H9 (cell line): ENCODE measurements at regions not wholly inside any gene's neighbourhood (a gene's known extent, or its start where the extent isn't known, plus 50 kb on each side); places are given as distances from the start of the nearest gene placed in this dataset.

Source experiments
- DNase-seq: peaks from one replicate; pipeline ENCODE4 v3.0.0-alpha.2; 2017
- H2AFZ ChIP-seq: one replicate; pipeline ENCODE4 v1.6.1; 2013; ENCODE audit warnings: mild to moderate bottlenecking, low read length, control low read depth, moderate library complexity
- H2AK5ac ChIP-seq: 2 replicates; pipeline ENCODE4 v1.6.1; 2013; ENCODE audit warnings: low read length, control low read depth, mixed read lengths; ENCODE audit not compliant: insufficient read length
- H2BK120ac ChIP-seq: one replicate; pipeline ENCODE4 v1.6.1; 2013; ENCODE audit warnings: low read depth, mild to moderate bottlenecking, low read length, control low read depth, inconsistent platforms; ENCODE audit not compliant: poor library complexity, severe bottlenecking
- H2BK12ac ChIP-seq: 2 replicates; pipeline ENCODE4 v1.6.1; 2013; ENCODE audit warnings: low read length, control low read depth, mixed read lengths, low read depth; ENCODE audit not compliant: insufficient read length
- H2BK15ac ChIP-seq: 2 replicates; pipeline ENCODE4 v1.6.1; 2013; ENCODE audit warnings: low read depth, low read length, control low read depth
- H2BK20ac ChIP-seq: one replicate; pipeline ENCODE4 v1.6.1; 2013; ENCODE audit warnings: low read depth, mild to moderate bottlenecking, low read length, control low read depth, inconsistent platforms; ENCODE audit not compliant: poor library complexity, severe bottlenecking
- H2BK5ac ChIP-seq: 2 replicates; pipeline ENCODE4 v1.6.1; 2013; ENCODE audit warnings: low read length, control low read depth, mixed read lengths; ENCODE audit not compliant: insufficient read length
- H3K14ac ChIP-seq: 2 replicates; pipeline ENCODE4 v1.6.1; 2013; ENCODE audit warnings: low read length, control low read depth; ENCODE audit not compliant: insufficient read depth
- H3K18ac ChIP-seq: 2 replicates; pipeline ENCODE4 v1.6.1; 2013; ENCODE audit warnings: low read depth, mild to moderate bottlenecking, mixed read lengths, low read length, control low read depth; ENCODE audit not compliant: insufficient read length
- H3K23ac ChIP-seq: 2 replicates; pipeline ENCODE4 v1.6.1; 2013; ENCODE audit warnings: low read length, control low read depth, mixed read lengths, low read depth; ENCODE audit not compliant: insufficient read length
- H3K23me2 ChIP-seq: 2 replicates; pipeline ENCODE4 v1.6.1; 2013; ENCODE audit warnings: low read depth, mild to moderate bottlenecking, mixed read lengths, low read length, control low read depth; ENCODE audit not compliant: insufficient read length, poor library complexity, severe bottlenecking
- H3K27ac ChIP-seq: 2 replicates; pipeline ENCODE4 v1.5.1; 2013; ENCODE audit warnings: low read length, control low read depth, mixed read lengths, low read depth; ENCODE audit not compliant: insufficient read length
- H3K27me3 ChIP-seq: 2 replicates; pipeline ENCODE4 v1.6.1; 2013; ENCODE audit warnings: low read length, control low read depth, inconsistent platforms; ENCODE audit not compliant: insufficient read depth
- H3K4ac ChIP-seq: 2 replicates; pipeline ENCODE4 v1.6.1; 2013; ENCODE audit warnings: low read depth, mild to moderate bottlenecking, control low read depth, inconsistent platforms, low read length, moderate library complexity
- H3K4me1 ChIP-seq: 2 replicates; pipeline ENCODE4 v1.6.1; 2013; ENCODE audit warnings: low read length, control low read depth, inconsistent platforms; ENCODE audit not compliant: insufficient read depth
- H3K4me2 ChIP-seq: 2 replicates; pipeline ENCODE4 v1.6.1; 2013; ENCODE audit warnings: low read length, control low read depth, mixed read lengths; ENCODE audit not compliant: insufficient read length, insufficient read depth
- H3K56ac ChIP-seq: 2 replicates; pipeline ENCODE4 v1.6.1; 2013; ENCODE audit warnings: low read depth, mild to moderate bottlenecking, mixed read lengths, low read length, control low read depth; ENCODE audit not compliant: insufficient read length
- H3K79me1 ChIP-seq: 2 replicates; pipeline ENCODE4 v1.6.1; 2013; ENCODE audit warnings: low read depth, mild to moderate bottlenecking, moderate library complexity, low read length, control low read depth, inconsistent platforms; ENCODE audit not compliant: insufficient read depth, poor library complexity, severe bottlenecking
- H3K79me2 ChIP-seq: 2 replicates; pipeline ENCODE4 v1.6.1; 2013; ENCODE audit warnings: low read length, control low read depth, inconsistent platforms; ENCODE audit not compliant: insufficient read depth
- H3K9ac ChIP-seq: 2 replicates; pipeline ENCODE4 v1.6.1; 2013; ENCODE audit warnings: low read length, control low read depth, mixed read lengths; ENCODE audit not compliant: insufficient read length; ENCODE audit errors: extremely low read depth
- H3K9me3 ChIP-seq: one replicate; pipeline ENCODE4 v1.6.1; 2013; ENCODE audit warnings: low read depth, low read length, inconsistent platforms; ENCODE audit not compliant: control insufficient read depth
- H3T11ph ChIP-seq: one replicate; pipeline ENCODE4 v1.6.1; 2013; ENCODE audit warnings: mild to moderate bottlenecking, low read length, control low read depth, inconsistent platforms
- H4K20me1 ChIP-seq: one replicate; pipeline ENCODE4 v1.6.1; 2013; ENCODE audit not compliant: control insufficient read depth, insufficient read length, insufficient read depth
- H4K5ac ChIP-seq: 2 replicates; pipeline ENCODE4 v1.6.1; 2013; ENCODE audit warnings: low read depth, mild to moderate bottlenecking, mixed read lengths, low read length, control low read depth; ENCODE audit not compliant: insufficient read length
- H4K8ac ChIP-seq: replicated peaks from 2 replicates; pipeline ENCODE4 v1.6.1; 2013; ENCODE audit warnings: low read length, control low read depth, mixed read lengths, low read depth; ENCODE audit not compliant: insufficient read length
- H4K91ac ChIP-seq: 2 replicates; pipeline ENCODE4 v1.6.1; 2013; ENCODE audit warnings: low read depth, mild to moderate bottlenecking, moderate library complexity, mixed read lengths, low read length, control low read depth; ENCODE audit not compliant: insufficient read length
- H3K27ac Mint-ChIP-seq, 3 experiments: 2 replicates in 2 of 3; 3 replicates in 1 of 3; pipeline ENCODE4 v1.8.0; 2020 to 2021; ENCODE audit warnings: mixed read lengths in 3 of 3, mild to moderate bottlenecking in 1 of 3, moderate library complexity in 1 of 3
- H3K27me3 Mint-ChIP-seq: 2 replicates; pipeline ENCODE4 v1.8.0; 2021; ENCODE audit warnings: low read depth, mild to moderate bottlenecking, moderate library complexity, mixed read lengths
- H3K36me3 Mint-ChIP-seq, 3 experiments: 2 replicates in 2 of 3; 3 replicates in 1 of 3; pipeline ENCODE4 v1.8.0; 2020 to 2021; ENCODE audit warnings: low read depth in 3 of 3, mixed read lengths in 3 of 3; ENCODE audit not compliant: insufficient read depth in 1 of 3
- H3K4me1 Mint-ChIP-seq, 2 experiments: 2 replicates each; pipeline ENCODE4 v1.8.0; 2020; ENCODE audit warnings: mixed read lengths in 2 of 2
- H3K4me3 Mint-ChIP-seq, 2 experiments: 2 replicates in 1 of 2; 3 replicates in 1 of 2; pipeline ENCODE4 v1.8.0; 2020 to 2021; ENCODE audit warnings: mild to moderate bottlenecking in 2 of 2, mixed read lengths in 2 of 2, moderate library complexity in 1 of 2
- H3K9me3 Mint-ChIP-seq, 2 experiments: 2 replicates in 1 of 2; 3 replicates in 1 of 2; pipeline ENCODE4 v1.8.0; 2020; ENCODE audit warnings: mild to moderate bottlenecking in 2 of 2, mixed read lengths in 2 of 2, moderate library complexity in 1 of 2
- WGBS: extraction: QIAGEN DNeasy Blood & Tissue Kit; methylation state at CpG from one replicate; pipeline ENCODE4 v1.1.7; 2013; ENCODE audit warnings: missing lambda C conversion rate, low lambda C conversion rate, mixed read lengths; ENCODE audit not compliant: insufficient read length; ENCODE audit errors: extremely low coverage; 5-methylcytosine and 5-hydroxymethylcytosine counted together
- TF ChIP-seq, protein P1 (sequence below): fragments of 200-600 bp; sonication (generic); conservative IDR thresholded peaks from 3 replicates; pipeline ENCODE4 v1.8.0; 2021; ENCODE audit warnings: antibody characterized with exemption, mild to moderate bottlenecking

DNA sequence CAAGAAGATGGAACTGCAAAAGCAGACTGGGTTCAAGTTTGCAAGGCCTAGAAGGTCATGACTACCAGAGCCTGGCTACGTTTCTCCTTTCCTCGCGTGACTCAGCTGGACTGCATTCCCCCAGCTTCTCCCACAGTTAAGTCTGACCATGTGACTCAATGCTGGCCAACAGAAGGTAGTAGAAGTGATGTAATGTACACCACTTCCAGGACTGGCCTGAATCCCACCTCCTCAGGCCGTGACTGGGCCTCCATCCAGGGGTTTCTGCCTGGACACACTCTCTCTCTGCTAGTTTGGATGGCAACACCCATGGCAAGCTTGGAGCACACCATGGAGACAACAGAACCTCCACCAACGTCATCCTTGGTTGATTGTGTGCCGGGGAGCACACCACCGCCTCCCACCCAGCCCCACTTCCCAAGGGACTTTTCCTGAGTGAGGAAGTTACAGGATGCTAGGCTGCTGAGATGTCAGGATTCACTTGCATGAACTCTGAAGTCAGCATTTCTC is 112.0 kb upstream of the CDYL start:
- peaks cover 22 to 30% of the 10 kb centered on the region in 2 experiments for H3K4me1 Mint-ChIP-seq

More for the DNA sequence above, 112.0 kb upstream of the CDYL start:
- H3K23me2 ChIP-seq = no peaks in the 10 kb centered on the region
- no peaks in the 10 kb centered on the region for H3K79me2 ChIP-seq
- no peak for DNase-seq
- no peak overlapping the region for H3K9ac ChIP-seq
- no peak overlapping the region for H3K18ac ChIP-seq
- H2AK5ac ChIP-seq = no peak overlapping the region
- no peak overlapping the region for H3T11ph ChIP-seq
- H3K4me1 ChIP-seq = no peaks in the 10 kb centered on the region; the same call in 1 of the 2 replicates
- H3K14ac ChIP-seq = no peak overlapping the region
- H4K5ac ChIP-seq = no peak overlapping the region
- no peaks in the 10 kb centered on the region for H3K79me1 ChIP-seq
- no peaks in the 10 kb centered on the region for H4K20me1 ChIP-seq
- H3K27ac ChIP-seq = no peak overlapping the region
- no peak overlapping the region for H4K8ac ChIP-seq
- no peaks in the 10 kb centered on the region; a peak in 2 of 5 replicates for H3K9me3 Mint-ChIP-seq
- no CpG with 5 or more reads among the region's 7 CpGs for WGBS
- no peak overlapping the region for H2BK12ac ChIP-seq
- H2BK15ac ChIP-seq = no peak overlapping the region
- no peak overlapping the region; a peak in 1 of 7 replicates for H3K27ac Mint-ChIP-seq
- no peak overlapping the region for H2BK120ac ChIP-seq
- no peak overlapping the region for H3K4ac ChIP-seq
- no peaks in the 10 kb centered on the region for H3K9me3 ChIP-seq
- peaks cover 21% of the 10 kb centered on the region for H3K27me3 Mint-ChIP-seq
- H3K36me3 Mint-ChIP-seq = no peaks in the 10 kb centered on the region; a peak in 1 of 7 replicates
- no peak overlapping the region for H3K4me3 Mint-ChIP-seq
- no peak overlapping the region for H4K91ac ChIP-seq
- H2BK20ac ChIP-seq = no peak overlapping the region
- H3K23ac ChIP-seq = no peak overlapping the region
- no peak overlapping the region for H2AFZ ChIP-seq
- H3K4me2 ChIP-seq = no peak overlapping the region
- no peak overlapping the region for H3K56ac ChIP-seq
- H3K27me3 ChIP-seq = no peaks in the 10 kb centered on the region
- H2BK5ac ChIP-seq = no peak overlapping the region
- TF ChIP-seq, protein P1, sequence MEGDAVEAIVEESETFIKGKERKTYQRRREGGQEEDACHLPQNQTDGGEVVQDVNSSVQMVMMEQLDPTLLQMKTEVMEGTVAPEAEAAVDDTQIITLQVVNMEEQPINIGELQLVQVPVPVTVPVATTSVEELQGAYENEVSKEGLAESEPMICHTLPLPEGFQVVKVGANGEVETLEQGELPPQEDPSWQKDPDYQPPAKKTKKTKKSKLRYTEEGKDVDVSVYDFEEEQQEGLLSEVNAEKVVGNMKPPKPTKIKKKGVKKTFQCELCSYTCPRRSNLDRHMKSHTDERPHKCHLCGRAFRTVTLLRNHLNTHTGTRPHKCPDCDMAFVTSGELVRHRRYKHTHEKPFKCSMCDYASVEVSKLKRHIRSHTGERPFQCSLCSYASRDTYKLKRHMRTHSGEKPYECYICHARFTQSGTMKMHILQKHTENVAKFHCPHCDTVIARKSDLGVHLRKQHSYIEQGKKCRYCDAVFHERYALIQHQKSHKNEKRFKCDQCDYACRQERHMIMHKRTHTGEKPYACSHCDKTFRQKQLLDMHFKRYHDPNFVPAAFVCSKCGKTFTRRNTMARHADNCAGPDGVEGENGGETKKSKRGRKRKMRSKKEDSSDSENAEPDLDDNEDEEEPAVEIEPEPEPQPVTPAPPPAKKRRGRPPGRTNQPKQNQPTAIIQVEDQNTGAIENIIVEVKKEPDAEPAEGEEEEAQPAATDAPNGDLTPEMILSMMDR = no peak
